ENCODE measurements at regions not wholly inside any gene's neighbourhood (a gene's known extent, or its start where the extent isn't known, plus 50 kb on each side); places are given as distances from the start of the nearest gene placed in this dataset.

- no peak for DNase-seq
Observed at GRCh38 chr5:34599471-34600117, 56.5 kb upstream of the RAI14 start.

DNA sequence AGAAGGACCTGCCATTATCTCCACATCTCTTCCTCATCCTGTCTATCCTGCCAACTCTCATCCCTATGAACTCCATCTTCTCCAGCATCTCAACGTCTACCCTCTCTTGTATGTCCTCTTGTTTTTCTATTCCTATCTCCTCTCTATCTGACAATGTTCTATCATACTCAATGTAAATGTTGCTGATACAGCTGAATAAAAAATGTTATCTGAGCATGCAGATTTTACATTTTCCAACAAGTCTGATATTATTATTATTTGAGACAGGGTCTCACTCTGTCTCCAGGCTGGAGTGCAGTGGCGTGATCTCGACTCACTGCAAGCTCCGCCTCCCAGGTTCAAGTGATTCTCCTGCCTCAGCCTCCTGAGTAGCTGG lies 56.0 kb upstream of the RAI14 start:
- DNase-seq = no peak

DNA sequence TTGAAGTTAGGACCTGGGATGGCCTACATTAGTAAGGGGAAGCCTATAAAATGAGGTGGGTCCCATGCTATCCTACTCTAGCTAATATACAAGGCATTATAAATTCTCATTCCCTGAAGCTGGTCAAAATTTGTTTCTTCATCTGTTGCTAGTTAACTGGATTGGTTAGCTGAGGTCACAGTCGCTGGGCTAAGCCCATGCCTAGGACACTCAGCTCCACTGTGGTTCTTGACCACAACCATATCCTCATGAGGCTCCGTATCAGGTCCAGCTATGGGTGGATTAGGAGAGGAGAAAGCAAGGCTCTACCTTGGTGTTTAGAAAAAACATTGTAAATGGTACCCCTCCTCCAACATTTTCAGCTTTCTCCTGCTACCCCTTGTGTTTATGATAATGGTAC lies 52.8 kb upstream of the RAI14 start:
- DNase-seq = no peak

- DNase-seq = no peak
Observed at GRCh38 chr5:34604119-34604675, 51.9 kb upstream of the RAI14 start.

GRCh38 chr5:34606101-34606500 lies 50.0 kb upstream of the RAI14 start:
- no peak for DNase-seq
